Medulla oblongata (tissue), 1 donor: ENCODE measurements at regions not wholly inside any gene's neighbourhood (a gene's known extent, or its start where the extent isn't known, plus 50 kb on each side); places are given as distances from the start of the nearest gene placed in this dataset.
"Not testable (repeated sequence)": the region's sequence is repeated elsewhere in the genome, so short reads cannot be mapped to it uniquely, and the experiment has no call there.

Source experiments
- DNase-seq: peaks from one replicate; pipeline ENCODE4 v3.0.0-alpha.2; 2015; ENCODE audit errors: extremely low spot score

DNA sequence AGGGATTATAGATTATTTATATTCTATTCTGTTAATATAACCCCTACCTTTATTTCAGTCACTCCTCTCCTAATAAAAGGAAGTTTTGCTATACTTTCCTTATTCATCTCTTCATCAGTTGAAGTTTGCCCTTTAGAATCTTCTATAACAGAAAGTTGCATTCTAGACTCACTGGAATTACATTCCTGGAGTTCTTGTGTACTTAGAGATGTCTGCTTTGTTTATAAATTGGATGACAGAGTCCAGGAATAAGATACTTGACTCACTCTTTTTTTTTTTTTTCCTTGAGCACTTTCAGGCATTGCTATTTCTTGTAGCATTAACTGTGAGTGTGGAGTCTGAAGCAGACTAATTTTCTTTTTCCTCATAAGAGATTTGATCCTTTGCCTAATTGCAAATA lies 640.8 kb downstream of the XPNPEP1 start:
- DNase-seq = no peak

DNA sequence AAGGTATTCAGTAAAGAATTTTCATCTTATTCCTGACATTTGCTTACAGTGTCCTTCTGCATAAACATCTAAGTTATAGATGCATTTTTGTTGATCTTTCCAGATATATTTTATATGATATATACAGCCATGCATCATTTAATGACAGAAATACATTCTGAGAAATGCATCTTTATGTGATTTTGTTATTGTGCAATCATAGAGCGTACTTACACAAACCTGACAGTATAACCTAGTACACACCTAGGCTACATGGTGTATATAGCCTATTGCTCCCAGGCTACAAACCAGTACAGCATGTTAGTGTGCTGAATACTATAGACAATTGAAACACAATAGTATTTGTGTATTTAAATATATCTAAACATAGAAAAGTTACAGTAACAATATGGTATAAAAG lies 642.0 kb downstream of the XPNPEP1 start:
- no peak for DNase-seq

DNA sequence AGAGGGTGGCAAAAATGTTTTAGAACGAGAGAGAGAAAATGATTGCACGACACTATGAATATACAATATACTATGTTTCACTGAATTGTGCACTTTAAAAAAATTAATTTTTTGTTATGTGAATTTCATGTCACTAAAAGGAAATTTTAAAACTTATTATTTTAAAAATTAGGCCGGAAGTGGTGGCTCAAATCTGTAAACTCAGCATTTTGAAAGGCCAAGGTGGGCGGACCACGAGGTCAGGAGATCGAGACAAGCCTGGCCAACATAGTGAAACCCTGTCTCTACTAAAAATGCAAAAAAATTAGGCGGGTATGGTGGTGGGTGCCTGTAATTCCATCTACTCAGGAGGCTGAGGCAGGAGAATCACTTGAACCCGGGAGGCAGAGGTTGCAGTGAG lies 642.5 kb downstream of the XPNPEP1 start:
- DNase-seq = no peak

DNA sequence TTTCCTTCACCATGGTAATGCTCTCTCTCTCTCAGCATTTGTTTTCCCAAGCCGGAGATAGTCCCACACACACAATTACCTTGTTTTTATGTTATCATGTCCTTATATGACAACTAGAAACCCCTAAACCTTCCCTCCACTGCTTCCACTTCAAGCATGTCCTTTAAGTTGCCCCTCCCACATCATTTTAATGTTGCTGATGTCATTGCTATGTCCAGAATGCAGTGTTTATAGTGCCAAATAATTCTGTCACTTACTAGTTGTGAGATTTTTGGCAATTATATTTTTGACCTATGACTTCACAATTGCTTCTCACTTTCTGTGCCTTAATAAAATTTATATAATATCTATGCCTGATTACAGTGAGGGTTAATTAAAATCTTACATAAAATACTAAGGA lies 645.9 kb downstream of the XPNPEP1 start:
- no peak for DNase-seq

DNA sequence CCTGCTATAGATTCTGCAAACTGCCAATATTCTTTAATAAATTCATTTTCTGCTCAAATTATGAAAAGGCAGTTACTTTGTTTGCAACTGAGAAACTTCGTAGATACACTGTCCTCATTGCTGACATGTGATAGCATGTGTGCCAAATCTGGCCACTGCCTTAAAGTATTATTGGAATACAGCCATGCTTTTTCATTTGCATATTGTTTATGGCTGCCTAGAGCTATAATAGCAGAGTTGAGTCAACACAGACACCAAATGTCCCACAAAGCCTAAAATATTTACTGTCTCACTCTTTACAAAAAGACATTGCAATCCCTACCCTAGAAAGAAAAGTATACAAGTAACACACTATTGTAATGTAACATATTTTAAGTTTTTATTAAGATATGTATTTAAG lies 647.4 kb downstream of the XPNPEP1 start:
- DNase-seq = no peak

DNA sequence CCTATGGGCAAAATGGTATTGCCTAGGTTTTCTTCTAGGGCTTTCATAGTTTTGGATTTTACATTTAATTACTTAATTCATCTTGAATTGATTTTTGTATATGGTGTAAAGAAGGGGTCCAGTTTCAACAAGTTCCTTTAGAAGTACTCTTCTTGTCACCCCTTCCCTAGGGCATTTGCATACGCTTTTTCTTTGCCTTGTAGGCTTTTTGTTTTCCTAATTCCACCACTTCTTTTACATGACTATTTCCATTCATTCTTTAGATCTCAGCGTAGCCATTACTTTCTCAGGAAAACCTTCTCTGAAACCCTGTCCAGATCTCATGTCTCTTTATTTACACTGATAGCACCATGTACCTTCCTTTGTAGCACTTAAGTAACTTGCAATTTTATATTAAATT lies 648.6 kb downstream of the XPNPEP1 start:
- DNase-seq = no peak

DNA sequence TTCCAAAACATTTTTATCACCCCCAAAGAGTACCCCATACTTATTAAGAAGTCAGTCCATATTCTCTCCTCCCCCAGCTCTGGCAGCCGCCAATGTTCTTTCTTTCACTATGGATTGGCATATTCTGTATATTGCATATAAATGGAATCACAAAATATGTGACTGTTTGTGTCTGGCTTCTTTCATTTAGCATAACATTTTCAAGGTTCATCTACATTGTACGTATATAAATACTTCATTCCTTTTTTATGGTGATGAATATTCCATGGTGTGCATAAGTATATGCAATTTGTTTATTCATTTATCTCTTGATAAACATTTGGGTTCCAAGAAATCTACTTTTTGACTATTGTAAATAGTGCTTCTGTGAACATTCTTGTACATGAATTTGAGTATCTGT lies 653.1 kb downstream of the XPNPEP1 start:
- DNase-seq = no peak

DNA sequence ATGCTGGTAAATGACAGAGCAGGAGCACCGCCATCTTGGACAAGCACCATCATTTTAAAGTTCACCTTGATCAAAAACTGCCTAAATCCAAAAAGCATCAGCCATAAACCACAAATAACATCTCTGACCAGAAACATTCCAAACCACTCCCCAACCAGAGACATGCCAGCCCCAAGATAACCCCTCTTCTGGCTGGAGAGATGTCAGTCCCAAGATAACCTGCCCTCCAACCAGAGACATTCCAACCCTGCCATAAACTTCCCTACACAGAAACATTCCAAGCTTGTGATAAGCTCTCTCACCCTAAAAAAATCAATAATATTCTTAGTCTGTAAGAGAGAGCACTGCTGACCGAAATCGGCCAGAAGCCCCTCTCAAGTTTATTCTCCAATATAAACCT lies 659.3 kb downstream of the XPNPEP1 start:
- DNase-seq = no peak

DNA sequence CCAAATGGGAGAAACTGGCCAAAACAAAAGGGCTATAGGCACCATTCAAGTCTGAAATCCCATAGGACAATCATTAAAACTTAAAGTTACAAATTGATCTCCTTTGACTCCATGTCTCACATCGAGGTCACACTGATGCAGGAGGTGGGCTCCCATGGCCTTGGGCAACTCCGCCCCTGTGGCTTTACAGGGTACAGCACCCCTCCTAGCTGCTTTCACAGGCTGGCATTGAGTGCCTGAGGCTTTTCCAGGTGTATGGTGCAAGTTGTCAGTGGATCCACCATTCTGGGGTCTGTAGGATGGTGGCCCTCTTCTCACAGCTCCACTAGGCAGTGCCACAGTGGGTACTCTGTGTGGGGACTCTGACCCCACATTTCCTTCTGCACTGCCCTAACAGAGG lies 662.1 kb downstream of the XPNPEP1 start:
- DNase-seq = no peak

DNA sequence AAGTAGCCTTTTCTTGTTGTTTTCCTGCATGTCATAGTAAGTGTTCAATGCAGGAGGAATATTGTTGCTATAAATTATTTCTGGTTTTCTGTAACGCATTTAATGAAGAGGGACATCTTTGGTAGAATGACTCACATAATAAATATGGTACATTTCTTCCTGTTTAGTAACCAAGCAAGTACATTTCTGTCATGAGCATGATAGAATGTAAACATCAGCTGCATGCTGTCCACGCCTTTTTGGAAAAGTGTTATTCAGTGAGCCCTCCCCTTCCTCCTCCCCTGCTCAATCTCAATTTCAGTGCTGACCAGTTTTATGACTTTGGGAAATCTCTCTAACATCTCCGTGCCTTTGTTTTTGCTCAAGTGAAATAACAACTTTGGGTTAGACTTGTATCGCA lies 664.0 kb downstream of the XPNPEP1 start:
- DNase-seq = no peak

DNA sequence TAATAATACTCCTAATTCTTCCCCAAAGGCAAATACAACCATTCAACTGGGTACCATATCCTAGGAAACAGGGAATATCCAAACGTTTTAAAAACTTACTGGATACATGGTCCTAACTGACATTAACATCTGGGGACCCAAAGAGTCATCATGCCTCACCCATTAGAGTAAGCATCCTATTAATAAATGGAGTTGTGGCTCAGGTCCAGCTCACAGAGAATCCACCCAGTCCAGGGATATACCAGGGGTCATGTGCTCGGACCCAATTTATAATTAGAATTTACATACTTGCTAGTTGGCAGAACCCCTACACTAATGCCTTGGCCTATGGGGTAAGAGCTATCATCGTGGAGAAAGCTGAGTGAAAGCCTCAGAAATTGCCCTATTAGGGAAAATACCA lies 670.0 kb downstream of the XPNPEP1 start:
- no peak for DNase-seq

DNA sequence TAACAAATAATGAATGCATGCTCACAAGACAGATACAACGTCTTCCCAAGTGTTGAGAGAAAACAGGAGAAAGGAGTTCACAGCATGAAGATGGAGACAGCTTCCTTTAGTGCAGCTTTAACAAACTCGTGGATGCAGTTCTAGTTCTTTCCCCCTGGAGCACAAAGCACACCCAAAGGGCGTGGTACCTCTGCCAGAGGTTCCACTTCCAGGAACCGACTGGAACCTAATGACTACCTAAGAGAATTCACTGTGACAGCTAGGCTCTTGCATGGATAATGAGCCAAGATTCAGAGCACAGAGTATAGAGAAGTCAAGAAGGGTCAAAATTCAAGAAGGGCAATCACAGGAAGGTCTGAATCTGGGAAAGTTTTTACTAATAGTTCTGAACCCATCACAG lies 673.2 kb downstream of the XPNPEP1 start:
- DNase-seq = no peak

DNA sequence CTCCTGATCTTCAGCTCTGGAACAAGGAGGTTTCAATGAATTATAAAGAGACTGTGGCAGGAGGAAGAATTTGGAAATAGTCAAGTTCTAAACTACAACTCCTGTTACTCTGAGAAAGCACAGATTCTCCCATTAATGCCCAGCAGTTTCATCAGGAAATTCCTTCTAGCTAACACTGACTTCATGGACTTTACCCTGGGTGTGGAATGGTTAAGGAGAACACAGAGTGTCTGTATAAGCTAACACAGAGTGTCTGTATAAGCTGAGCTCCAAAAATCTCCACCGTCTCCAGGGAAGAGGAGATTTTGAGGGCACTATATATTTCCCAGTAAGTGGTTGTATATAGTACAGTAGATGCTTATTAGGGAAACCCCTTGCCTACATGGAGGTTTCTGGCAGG lies 675.5 kb downstream of the XPNPEP1 start:
- no peak for DNase-seq

DNA sequence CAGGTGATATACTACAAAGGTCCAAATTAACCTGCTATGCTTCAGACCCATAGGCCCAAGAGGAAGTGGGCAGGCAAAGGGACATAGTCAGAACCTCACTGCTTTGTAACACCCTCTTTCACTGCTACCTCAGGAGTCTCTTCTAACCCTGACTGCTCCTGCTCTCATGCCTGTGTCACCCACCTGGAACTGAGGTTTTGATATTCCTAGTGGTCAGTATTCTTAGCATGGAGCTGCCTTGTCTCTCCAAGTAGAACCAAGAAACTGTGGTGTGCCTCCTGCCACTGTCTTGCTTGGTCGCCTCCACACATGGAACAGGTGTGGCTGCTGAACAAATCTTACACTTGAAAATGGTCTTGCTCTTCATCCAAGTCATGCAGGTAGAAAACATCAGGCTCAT lies 677.5 kb downstream of the XPNPEP1 start:
- DNase-seq = no peak

DNA sequence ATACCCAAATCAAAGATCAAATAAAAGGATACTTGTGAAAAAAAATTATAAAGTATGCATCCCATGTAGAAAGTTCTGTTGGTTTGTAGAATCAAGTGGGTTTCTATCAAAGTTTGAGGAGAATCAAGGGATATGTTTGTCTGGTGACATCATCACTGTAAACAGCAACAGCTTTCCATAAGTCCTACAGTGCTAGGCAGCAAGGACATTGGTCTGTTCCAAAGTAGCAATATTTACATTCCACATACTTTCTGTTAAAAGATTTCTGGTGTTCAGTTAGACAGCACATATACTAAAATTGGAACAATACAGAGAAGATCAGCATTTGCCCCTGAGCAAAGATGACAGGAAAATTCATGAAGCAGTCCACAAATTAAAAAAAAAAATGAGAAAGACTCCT lies 683.9 kb downstream of the XPNPEP1 start:
- no peak for DNase-seq

DNA sequence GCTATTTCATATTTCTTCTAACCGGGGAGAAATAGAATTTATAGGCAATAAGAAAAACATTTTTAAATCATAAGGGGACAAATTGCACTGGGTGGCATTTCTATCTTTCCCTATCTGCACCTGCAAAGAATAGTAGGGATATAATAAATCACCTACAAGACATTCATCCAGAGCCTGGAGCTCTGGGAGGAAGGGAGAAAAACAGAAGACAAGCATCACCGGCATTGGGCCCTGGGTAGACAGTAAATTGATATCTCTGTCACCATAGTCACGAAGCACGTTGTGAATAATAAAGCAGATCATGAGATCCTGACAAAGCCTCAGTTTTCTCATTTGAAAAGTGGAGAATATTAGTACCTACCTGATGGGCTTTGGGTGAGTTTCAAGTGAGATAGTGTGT lies 685.6 kb downstream of the XPNPEP1 start:
- no peak for DNase-seq

DNA sequence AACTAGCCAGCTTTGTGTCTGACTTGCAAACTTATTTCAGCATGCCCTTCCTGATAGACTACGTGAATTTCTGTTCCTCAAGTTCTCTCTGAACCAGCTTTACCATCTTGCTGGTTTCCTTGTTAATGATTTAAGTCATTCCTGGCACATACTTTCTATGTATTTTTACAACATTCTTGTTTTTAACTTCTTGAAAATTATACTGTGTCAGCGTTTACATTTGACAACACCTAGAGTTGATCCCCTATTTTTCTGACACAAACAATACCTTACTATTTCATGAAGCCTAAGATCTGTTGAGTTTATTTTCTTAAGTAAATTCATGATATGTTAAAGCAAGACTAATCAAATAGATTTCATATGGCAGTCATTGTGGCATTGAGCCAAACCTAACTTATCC lies 686.3 kb downstream of the XPNPEP1 start:
- DNase-seq = no peak

DNA sequence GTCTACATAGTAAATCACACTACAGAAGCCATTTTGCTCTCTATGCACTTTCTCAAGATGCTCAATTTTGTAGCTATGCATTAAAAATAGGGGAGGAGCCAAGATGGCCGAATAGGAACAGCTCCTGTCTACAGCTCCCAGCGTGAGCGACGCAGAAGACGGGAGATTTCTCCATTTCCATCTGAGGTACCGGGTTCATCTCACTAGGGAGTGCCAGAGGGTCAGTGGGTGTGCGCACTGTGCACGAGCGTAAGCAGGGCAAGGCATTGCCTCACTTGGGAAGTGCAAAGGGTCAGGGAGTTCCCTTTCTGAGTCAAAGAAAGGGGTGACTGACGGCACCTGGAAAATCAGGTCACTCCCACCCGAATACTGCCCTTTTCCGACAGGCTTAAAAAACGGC lies 699.8 kb downstream of the XPNPEP1 start:
- DNase-seq = not testable (repeated sequence)

DNA sequence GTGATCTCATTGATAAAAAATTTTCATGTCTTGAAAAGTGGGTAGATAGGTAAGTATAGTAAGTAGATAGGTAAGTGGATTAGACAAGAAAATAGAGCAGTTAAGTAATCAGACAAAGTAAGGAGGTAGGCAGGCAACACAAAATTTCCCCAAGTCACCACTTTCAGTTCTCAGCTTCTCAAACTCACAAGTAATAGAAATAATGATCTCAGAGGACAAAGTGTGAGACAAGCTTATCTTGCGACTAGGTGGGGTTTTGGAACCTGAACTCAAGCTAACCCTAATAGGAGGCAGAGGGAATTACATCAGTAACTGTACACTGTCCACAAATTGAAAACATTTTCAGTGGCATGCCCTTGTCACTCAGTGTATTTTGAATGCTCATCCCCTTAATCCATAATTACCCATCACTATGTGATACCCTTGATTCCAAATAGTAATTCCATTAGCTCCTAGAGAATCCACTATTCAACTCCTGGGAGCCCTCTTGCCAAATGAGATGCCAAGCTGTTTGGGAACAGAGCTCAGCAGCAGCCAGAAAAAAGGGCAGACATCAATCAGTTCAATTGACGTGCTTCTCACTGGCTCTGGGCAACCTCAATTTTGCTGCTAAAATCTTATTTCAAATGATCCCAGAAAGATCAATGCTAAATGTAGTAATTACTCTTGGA lies 703.2 kb downstream of the XPNPEP1 start:
- DNase-seq = no peak

DNA sequence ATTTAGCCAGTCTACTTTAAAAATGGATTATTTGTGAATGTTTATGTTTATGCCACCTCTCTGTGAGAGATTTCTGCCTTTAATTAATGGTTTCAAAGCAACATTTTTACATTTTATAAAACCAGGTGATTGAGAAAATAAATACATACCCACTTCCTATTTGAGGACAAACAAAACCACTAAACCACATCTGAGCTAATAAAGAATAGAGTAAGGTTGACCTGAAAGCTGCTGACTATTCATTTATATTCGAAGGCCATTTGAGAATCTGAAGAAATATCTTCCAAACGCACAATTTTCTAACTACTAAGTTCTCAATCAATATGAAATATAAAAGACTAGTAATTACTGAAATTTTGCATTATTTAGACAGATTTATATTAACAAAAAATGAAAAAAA lies 705.1 kb downstream of the XPNPEP1 start:
- no peak for DNase-seq

DNA sequence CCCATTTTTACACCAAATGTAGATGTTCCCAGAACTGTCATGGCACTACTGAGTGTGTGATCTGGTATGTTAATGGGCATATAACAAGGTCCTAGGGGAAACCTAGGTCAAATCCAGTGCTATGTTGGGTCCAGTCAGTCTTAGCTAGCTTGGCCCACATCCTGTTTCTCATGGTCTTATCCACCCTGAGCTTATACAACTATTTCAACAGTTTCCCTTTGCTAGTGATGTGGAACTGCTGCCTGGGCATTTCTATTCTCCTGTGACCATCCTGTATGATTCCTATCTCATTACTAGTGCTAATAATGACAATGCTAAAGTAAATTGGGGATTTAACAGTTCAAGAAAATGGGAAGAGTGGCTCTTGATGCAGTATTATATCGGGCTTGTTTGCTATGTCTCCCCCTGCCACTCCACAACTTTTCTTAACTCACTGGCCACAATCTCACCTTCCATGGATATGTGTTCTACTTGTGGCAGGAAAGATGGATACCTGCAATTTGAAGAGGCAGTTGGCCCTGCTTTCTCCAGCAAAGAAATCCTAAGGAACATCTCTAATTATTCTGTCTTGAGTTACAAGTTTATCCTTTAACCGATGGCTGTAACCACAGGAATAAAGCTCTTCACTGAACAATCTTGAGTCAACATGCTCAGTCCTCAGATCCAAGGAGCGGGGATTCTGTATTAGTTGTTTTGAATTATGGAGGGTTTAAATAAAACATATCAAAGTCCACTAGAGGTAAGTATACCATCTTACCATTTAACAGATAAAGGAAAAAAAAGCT lies 707.8 kb downstream of the XPNPEP1 start:
- no peak for DNase-seq

DNA sequence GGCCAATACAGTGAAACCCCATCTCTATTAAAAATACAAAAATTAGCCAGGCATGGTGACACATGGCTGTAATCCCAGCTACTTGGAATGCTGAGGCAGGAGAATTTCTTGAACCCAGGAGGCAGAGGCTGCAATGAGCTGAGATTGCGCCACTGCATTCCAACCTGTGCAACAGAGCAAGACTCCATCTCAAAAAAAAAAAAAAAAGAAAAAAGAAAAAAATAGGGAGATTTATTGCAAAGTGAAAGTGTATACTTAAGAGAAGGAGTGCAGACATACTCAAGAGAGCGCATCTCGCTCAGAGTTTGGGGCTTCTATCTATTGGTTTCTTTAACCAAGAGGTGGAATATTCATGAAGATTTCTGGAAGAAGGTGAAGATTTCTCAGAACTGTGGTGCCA lies 708.4 kb downstream of the XPNPEP1 start:
- DNase-seq = not testable (repeated sequence)

DNA sequence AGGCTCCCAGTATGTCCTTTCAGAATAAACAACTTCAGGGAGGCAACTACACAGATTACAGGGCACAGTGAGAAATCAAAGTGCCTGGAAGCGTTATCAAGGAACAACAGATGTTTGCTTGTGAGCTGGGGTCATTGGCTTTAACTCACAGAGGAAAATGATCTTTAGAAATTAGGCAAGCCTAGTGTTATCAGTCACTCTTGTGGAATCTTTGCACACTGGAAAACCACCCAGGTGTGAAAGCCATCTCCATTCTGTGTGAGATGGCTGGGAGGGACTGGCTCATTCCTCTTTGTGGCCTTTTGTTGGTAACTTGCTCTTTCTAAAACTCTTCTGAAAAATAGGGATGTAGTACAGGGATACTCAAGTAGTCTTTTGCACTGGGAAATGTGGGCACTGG lies 716.0 kb downstream of the XPNPEP1 start:
- no peak for DNase-seq
